A673 (cell line): ENCODE measurements at regions not wholly inside any gene's neighbourhood (a gene's known extent, or its start where the extent isn't known, plus 50 kb on each side); places are given as distances from the start of the nearest gene placed in this dataset.
A peak's percentile ranks its signal among the peaks of the same experiment; 100 is the strongest.
"Not testable (repeated sequence)": the region's sequence is repeated elsewhere in the genome, so short reads cannot be mapped to it uniquely, and the experiment has no call there.

ENCODE experiments used
- BruUV-seq: library from RNA; stranded (reverse); fragments of 400-500 nt; replicated peaks from 2 replicates; lab custom pipeline; 2021; lab: Mats Ljungman, UMichigan
- CTCF ChIA-PET: fragments of 300-600 bp; sonication (Branson Sonifier 250); formaldehyde crosslinking; loops from one replicate; lab custom pipeline; 2022; ENCODE audit warnings: antibody characterized with exemption; lab: Charles Lee
- POLR2A ChIA-PET: fragments of 300-600 bp; sonication (Branson Sonifier 250); formaldehyde crosslinking; loops from one replicate; lab custom pipeline; 2022; ENCODE audit warnings: antibody characterized with exemption; ENCODE audit not compliant: low non-redundant PET; lab: Charles Lee
- DNase-seq: peaks from one replicate; pipeline ENCODE4 v3.0.0-alpha.2; 2015; ENCODE audit warnings: low spot score
- H3K27ac ChIP-seq: fragments of 200-600 bp; sonication (generic); 2 replicates; pipeline ENCODE4 v1.5.1; 2016; ENCODE audit warnings: mixed run types, low read depth, mild to moderate bottlenecking, mixed read lengths, antibody characterized with exemption, low read length; ENCODE audit not compliant: poor library complexity, severe bottlenecking
- H3K27me3 ChIP-seq: fragments of 200-600 bp; sonication (generic); replicated peaks from 2 replicates; pipeline ENCODE4 v1.6.1; 2017; ENCODE audit warnings: mixed run types, low read depth, mild to moderate bottlenecking, mixed read lengths, antibody characterized with exemption, low read length; ENCODE audit not compliant: insufficient read depth, poor library complexity
- H3K36me3 ChIP-seq: fragments of 200-600 bp; sonication (generic); 2 replicates; pipeline ENCODE4 v1.6.1; 2016; ENCODE audit warnings: mixed run types, mild to moderate bottlenecking, mixed read lengths, antibody characterized with exemption, low read length; ENCODE audit not compliant: insufficient read depth, poor library complexity, severe bottlenecking
- H3K4me1 ChIP-seq: fragments of 200-600 bp; sonication (generic); 2 replicates; pipeline ENCODE4 v1.6.1; 2017; ENCODE audit warnings: mixed run types, mild to moderate bottlenecking, mixed read lengths, antibody characterized with exemption, low read length; ENCODE audit not compliant: insufficient read depth, poor library complexity, severe bottlenecking
- H3K4me3 ChIP-seq: fragments of 200-600 bp; sonication (generic); 2 replicates; pipeline ENCODE4 v1.5.1; 2016; ENCODE audit warnings: low read depth, mixed run types, mild to moderate bottlenecking, mixed read lengths, low read length; ENCODE audit not compliant: poor library complexity, severe bottlenecking
- H3K9me3 ChIP-seq: fragments of 200-600 bp; sonication (generic); 2 replicates; pipeline ENCODE4 v1.6.1; 2016; ENCODE audit warnings: mixed run types, low read depth, mild to moderate bottlenecking, mixed read lengths, antibody characterized with exemption, low read length; ENCODE audit not compliant: poor library complexity, severe bottlenecking
- EZH2 ChIP-seq: fragments of 200-600 bp; sonication (generic); IDR thresholded peaks from 2 replicates; pipeline ENCODE4 v1.6.1; 2017; ENCODE audit warnings: borderline replicate concordance, low read depth, mild to moderate bottlenecking, mixed read lengths, antibody characterized with exemption, low read length; ENCODE audit not compliant: poor library complexity, severe bottlenecking
- intact Hi-C: fragments of 100-400 bp; cut with micrococcal nuclease; formaldehyde crosslinking; loops from one replicate; pipeline ENCODE4 v1.10.0; 2022; ENCODE audit not compliant: unreplicated experiment
- TF ChIP-seq, protein P1 (sequence below): fragments of 300-800, 200-600 bp; sonication (generic); conservative IDR thresholded peaks from 2 replicates; pipeline ENCODE4 v1.5.1; 2017; ENCODE audit warnings: low read depth, mild to moderate bottlenecking, antibody characterized with exemption, low read length, moderate library complexity, mixed read lengths

DNA sequence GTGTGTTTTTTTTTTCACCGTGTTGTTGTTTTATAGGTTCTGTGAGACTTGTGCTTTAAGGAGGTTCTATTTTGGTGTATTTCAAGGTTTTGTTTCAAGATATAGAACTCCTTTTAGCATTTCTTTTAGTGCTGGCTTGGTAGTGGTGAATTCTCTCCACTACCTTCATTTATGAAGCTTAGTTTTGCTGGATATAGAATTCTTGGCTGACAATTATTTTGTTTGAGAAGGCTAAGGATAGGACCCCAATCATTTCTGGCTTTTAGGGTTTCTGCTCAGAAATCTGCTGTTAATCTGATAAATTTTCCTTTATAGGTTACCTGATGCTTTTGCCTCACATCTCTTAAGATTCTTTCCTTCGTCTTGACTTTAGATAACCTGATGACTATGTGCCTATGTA lies 66.8 kb downstream of the MSTN start:
- Histone ChIP-seq H3K27me3 (no peaks in the 10 kb centered on the region), H3K27ac (no peak overlapping the region), H3K4me1 (no peaks in the 10 kb centered on the region), H3K36me3 (no peaks in the 10 kb centered on the region), H3K9me3 (peaks cover 7% of the 10 kb centered on the region), H3K4me3 (no peak overlapping the region)
- no TSS peak for BruUV-seq
- TF ChIP-seq, protein P1, sequence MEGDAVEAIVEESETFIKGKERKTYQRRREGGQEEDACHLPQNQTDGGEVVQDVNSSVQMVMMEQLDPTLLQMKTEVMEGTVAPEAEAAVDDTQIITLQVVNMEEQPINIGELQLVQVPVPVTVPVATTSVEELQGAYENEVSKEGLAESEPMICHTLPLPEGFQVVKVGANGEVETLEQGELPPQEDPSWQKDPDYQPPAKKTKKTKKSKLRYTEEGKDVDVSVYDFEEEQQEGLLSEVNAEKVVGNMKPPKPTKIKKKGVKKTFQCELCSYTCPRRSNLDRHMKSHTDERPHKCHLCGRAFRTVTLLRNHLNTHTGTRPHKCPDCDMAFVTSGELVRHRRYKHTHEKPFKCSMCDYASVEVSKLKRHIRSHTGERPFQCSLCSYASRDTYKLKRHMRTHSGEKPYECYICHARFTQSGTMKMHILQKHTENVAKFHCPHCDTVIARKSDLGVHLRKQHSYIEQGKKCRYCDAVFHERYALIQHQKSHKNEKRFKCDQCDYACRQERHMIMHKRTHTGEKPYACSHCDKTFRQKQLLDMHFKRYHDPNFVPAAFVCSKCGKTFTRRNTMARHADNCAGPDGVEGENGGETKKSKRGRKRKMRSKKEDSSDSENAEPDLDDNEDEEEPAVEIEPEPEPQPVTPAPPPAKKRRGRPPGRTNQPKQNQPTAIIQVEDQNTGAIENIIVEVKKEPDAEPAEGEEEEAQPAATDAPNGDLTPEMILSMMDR = no peak
- TF ChIP-seq EZH2 = no peak
- intact Hi-C loops = no loop called here
- CTCF ChIA-PET = no interaction called here
- POLR2A ChIA-PET = no interaction called here
- no peak for DNase-seq

DNA sequence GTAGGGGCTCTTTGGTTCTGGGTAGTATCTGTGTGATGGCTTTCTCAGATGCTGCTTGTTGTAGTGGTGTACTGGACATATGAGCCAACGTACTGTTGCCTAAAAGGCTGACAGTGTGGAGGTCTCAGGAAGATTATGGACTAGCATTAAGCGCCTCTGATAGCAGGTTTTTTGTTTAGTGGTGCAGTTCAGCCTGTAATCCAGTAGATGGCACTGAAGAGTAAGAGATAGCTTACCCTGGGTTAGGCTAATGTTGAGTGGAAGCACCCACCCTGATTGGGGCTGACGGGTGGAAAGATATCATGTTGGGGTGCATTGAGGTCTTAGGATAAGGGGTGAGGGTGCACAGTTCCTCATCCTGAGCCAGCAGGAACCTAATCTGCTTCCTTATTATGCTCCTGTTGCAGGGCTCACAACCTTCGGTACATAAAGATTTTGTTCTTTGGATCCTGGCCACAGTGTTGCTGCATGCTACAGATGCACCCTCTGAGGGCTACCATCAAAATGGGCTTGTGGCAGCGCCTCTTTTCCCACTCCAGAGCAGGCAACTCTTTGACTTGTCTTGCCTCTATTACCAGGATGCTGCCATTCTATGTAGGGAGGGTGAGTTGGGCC lies 79.6 kb downstream of the MSTN start:
- intact Hi-C loops = loop anchor here (10.0 kb wide), 1 partner anchor 382 kb away; no protein-coding TSS in a partner anchor
- Histone ChIP-seq H3K36me3 (no peaks in the 10 kb centered on the region), H3K9me3 (peaks cover 18% of the 10 kb centered on the region), H3K27ac (no peak overlapping the region), H3K4me1 (no peaks in the 10 kb centered on the region), H3K4me3 (no peak overlapping the region), H3K27me3 (no peaks in the 10 kb centered on the region)
- no TSS peak for BruUV-seq
- TF ChIP-seq, protein P1 = peak; percentile 66
- TF ChIP-seq EZH2 = no peak
- POLR2A ChIA-PET = no interaction called here
- DNase-seq = peak; percentile 37
- CTCF ChIA-PET = interaction anchor here (1.0 kb wide), 1 partner anchor 198 kb away, joined by 3 read pairs; a partner anchor contains a TSS

DNA sequence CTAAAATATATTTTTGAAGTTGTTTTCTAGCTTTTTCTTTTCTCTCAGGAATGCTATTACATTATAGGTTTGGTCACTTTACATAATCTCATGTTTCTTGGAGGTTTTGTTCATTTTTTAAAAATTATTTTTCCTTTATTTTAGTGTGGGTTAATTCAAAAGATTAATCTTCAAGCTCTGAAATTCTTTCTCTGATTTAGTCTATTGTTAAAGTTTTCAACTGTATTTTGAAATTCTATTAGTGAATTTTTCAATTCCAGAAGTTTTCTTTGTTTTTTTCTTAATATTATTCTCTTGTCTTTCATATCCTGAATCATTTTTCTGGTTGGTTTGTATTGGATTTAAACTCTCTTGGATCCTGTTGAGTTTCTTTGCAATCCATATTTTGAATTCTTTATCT lies 80.4 kb downstream of the MSTN start:
- ChIA-PET CTCF (no interaction called here), POLR2A (no interaction called here)
- Histone ChIP-seq H3K27ac (no peak overlapping the region), H3K27me3 (no peaks in the 10 kb centered on the region), H3K4me3 (no peak overlapping the region), H3K36me3 (no peaks in the 10 kb centered on the region), H3K9me3 (peaks cover 18% of the 10 kb centered on the region), H3K4me1 (no peaks in the 10 kb centered on the region)
- intact Hi-C loops = loop anchor here (10.0 kb wide), 1 partner anchor 383 kb away; no protein-coding TSS in a partner anchor
- no peak for TF ChIP-seq EZH2
- TF ChIP-seq, protein P1 = no peak
- no peak for DNase-seq
- BruUV-seq = no TSS peak

DNA sequence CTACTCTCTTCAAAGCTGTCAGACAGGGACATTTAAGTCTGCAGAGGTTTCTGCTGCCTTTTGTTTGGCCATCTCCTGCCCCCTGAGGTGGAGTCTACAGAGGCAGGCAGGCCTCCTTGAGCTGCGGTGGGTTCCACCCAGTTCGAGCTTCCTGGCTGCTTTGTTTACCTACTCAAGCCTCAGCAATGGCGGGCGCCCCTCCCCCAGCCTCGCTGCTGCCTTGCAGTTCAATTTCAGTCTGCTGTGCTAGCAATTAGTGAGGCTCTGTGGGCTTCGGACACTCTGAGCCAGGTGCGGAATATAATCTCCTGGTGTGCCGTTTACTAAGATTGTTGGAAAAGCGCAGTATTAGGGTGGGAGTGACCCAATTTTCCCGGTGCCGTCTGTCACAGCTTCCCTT lies 86.0 kb downstream of the MSTN start:
- H3K4me1 ChIP-seq, BruUV-seq, H3K27me3 ChIP-seq, POLR2A ChIA-PET, CTCF ChIA-PET, H3K9me3 ChIP-seq, DNase-seq, H3K27ac ChIP-seq, H3K36me3 ChIP-seq, intact Hi-C loops, H3K4me3 ChIP-seq: not testable (repeated sequence)
